K562 (cell line): ENCODE measurements at regions not wholly inside any gene's neighbourhood (a gene's known extent, or its start where the extent isn't known, plus 50 kb on each side); places are given as distances from the start of the nearest gene placed in this dataset.

ENCODE experiments used
- ARNT ChIP-seq, 2 experiments: fragments of 450-650 bp; IDR thresholded peaks; 2 replicates each; pipeline ENCODE4 v1.6.1; 2016; ENCODE audit warnings: mild to moderate bottlenecking in 1 of 2
- ETV6 ChIP-seq, 3 experiments: fragments of 150-350 bp in 1 of 3; sonication (generic) in 1 of 3; formaldehyde crosslinking in 1 of 3; IDR thresholded peaks; 2 replicates each; pipeline versions ENCODE4 v1.6.1 to v1.8.0; 2014 to 2022; ENCODE audit warnings: borderline replicate concordance in 2 of 3, low read depth in 2 of 3, antibody characterized with exemption in 1 of 3, low read length in 1 of 3, mild to moderate bottlenecking in 1 of 3, missing genetic modification reagents in 1 of 3
- GATAD2A ChIP-seq: fragments of 450-650 bp; IDR thresholded peaks from 2 replicates; pipeline ENCODE4 v1.6.1; 2017
- GTF2A2 ChIP-seq: IDR thresholded peaks from 2 replicates; pipeline ENCODE4 v1.6.1; 2016; ENCODE audit warnings: mild to moderate bottlenecking, missing genetic modification characterization, missing compliant biosample characterization
- RCOR1 ChIP-seq, 2 experiments: IDR thresholded peaks; 2 replicates each; pipeline ENCODE4 v1.6.1; 2012; ENCODE audit warnings: low read depth in 2 of 2, low read length in 2 of 2, borderline replicate concordance in 1 of 2, improper control_type of control experiment in 1 of 2
- ZNF140 ChIP-seq: fragments of 250-450 bp; sonication (Bioruptor Pico); IDR thresholded peaks from 2 replicates; pipeline ENCODE4 v1.8.0; 2021; ENCODE audit warnings: moderate library complexity, mild to moderate bottlenecking, inconsistent platforms

GRCh38 chr6:91337967-91338366, 751.1 kb upstream of the MAP3K7 start:
- TF ChIP-seq ZNF140 (no peak), RCOR1 (IDR thresholded peaks at IDR 0.05; ENCODE audit: borderline replicate concordance in 1 of 2, low read depth in 2 of 2, low read length in 2 of 2) (no peak), ETV6 (IDR thresholded peaks at IDR 0.05; ENCODE audit: borderline replicate concordance in 1 of 2, low read depth in 2 of 2, low read length in 1 of 2) (no peak), ETV6 (CRISPR knock-in tag; IDR thresholded peaks at IDR 0.05; ENCODE audit: borderline replicate concordance) (no peak), ARNT (IDR thresholded peaks at IDR 0.05) (no peak), GTF2A2 (tag) (no peak), GATAD2A (no peak)
